ENCODE measurements at regions not wholly inside any gene's neighbourhood (a gene's known extent, or its start where the extent isn't known, plus 50 kb on each side); places are given as distances from the start of the nearest gene placed in this dataset.
"Not testable (repeated sequence)": the region's sequence is repeated elsewhere in the genome, so short reads cannot be mapped to it uniquely, and the experiment has no call there.

GRCh38 chr7:55313671-55314070 lies 51.5 kb upstream of the LANCL2 start:
- POLR2A ChIA-PET; H3K9me3 ChIP-seq; H3K27ac ChIP-seq; H3K4me2 ChIP-seq; FAIRE-seq; DNase-seq (ENCODE audit: low read depth in 1 of 2, low spot score in 1 of 2); ATAC-seq; H3K4me1 ChIP-seq; H3K4me3 ChIP-seq: not testable (repeated sequence)
- CTCF ChIA-PET: interaction anchor here (1.1 to 1.3 kb wide), 2 partner anchors 30 to 96 kb away, joined by 3 to 4 read pairs; no protein-coding TSS in a partner anchor
- WGBS (ENCODE audit: missing lambda C conversion rate): 55% methylated on average over 5 of the region's 5 CpGs

- no peak overlapping the region for H3K4me2 ChIP-seq
- POLR2A ChIA-PET: no interaction called here
- H3K4me1 ChIP-seq: no peaks in the 10 kb centered on the region
- FAIRE-seq (no peak), ATAC-seq (no peak), DNase-seq (ENCODE audit: low read depth in 1 of 2, low spot score in 1 of 2) (no peak)
- 47% methylated on average over 8 of the region's 8 CpGs for WGBS (ENCODE audit: missing lambda C conversion rate)
- H3K27ac ChIP-seq: no peak overlapping the region
- H3K4me3 ChIP-seq: no peak overlapping the region
- no peak for TF ChIP-seq REST (IDR thresholded peaks at IDR 0.05)
- no peak for TF ChIP-seq RFX5 (IDR thresholded peaks at IDR 0.05)
- no peak for TF ChIP-seq USF2 (IDR thresholded peaks at IDR 0.05)
- TF ChIP-seq BCL3 (IDR thresholded peaks at IDR 0.05): no peak
- no peak for TF ChIP-seq ZFP36 (IDR thresholded peaks at IDR 0.05; ENCODE audit: borderline replicate concordance, partially characterized antibody)
- TF ChIP-seq POLR2A (IDR thresholded peaks at IDR 0.05; ENCODE audit: low read length): no peak
- no peak for TF ChIP-seq ELK1 (IDR thresholded peaks at IDR 0.05; ENCODE audit: low read depth, low read length)
- TF ChIP-seq RCOR1 (IDR thresholded peaks at IDR 0.05; ENCODE audit: low read depth, low read length): no peak
- no peak for TF ChIP-seq RAD21 (conservative IDR thresholded peaks at IDR 0.05 in 1 of 2, IDR thresholded peaks at IDR 0.05 in 1 of 2)
- CTCF ChIA-PET: no interaction called here
- H3K9me3 ChIP-seq: no peaks in the 10 kb centered on the region
These were observed 50.2 kb upstream of the LANCL2 start for GRCh38 chr7:55314967-55315366.
